Thyroid gland (tissue), 4 donors: ENCODE measurements at regions not wholly inside any gene's neighbourhood (a gene's known extent, or its start where the extent isn't known, plus 50 kb on each side); places are given as distances from the start of the nearest gene placed in this dataset.

ENCODE experiments used
- DNase-seq, 2 donors: peaks; one replicate each; pipeline ENCODE4 v3.0.0-alpha.2; 2019
- H3K27ac ChIP-seq, 3 donors: fragments of 200-600 bp; sonication (generic); 1 replicate in 2 of 3; 2 replicates in 1 of 3; pipeline ENCODE4 v1.5.1; 2016 to 2019; ENCODE audit warnings: mild to moderate bottlenecking in 1 of 3, moderate library complexity in 1 of 3
- H3K27me3 ChIP-seq: fragments of 200-600 bp; sonication (generic); one replicate; pipeline ENCODE4 v1.5.1; 2019
- H3K36me3 ChIP-seq, 2 donors: fragments of 200-600 bp; sonication (generic); one replicate each; pipeline ENCODE4 v1.5.1; 2016 to 2019
- H3K4me1 ChIP-seq, 2 donors: fragments of 200-600 bp; sonication (generic); one replicate each; pipeline ENCODE4 v1.5.1; 2017 to 2019
- H3K4me3 ChIP-seq, 3 donors: fragments of 200-600 bp; sonication (generic); replicated peaks in 1 of 3; 1 replicate in 2 of 3; 2 replicates in 1 of 3; pipeline ENCODE4 v1.5.1; 2016; ENCODE audit warnings: mild to moderate bottlenecking in 1 of 3
- H3K9me3 ChIP-seq: fragments of 200-600 bp; sonication (generic); one replicate; pipeline ENCODE4 v1.5.1; 2017
- POLR2A ChIP-seq, 2 donors: fragments of 450-650 bp; IDR thresholded peaks; one replicate each; pipeline ENCODE4 v1.6.1; 2017; ENCODE audit warnings: antibody characterized with exemption in 2 of 2, mild to moderate bottlenecking in 2 of 2, moderate library complexity in 1 of 2
- WGBS, 2 donors: methylation state at CpG; one replicate each; pipeline ENCODE4 v1.1.5; 2017; 5-methylcytosine and 5-hydroxymethylcytosine counted together
- intact Hi-C: fragments of 100-400 bp; cut with DNase I; formaldehyde crosslinking; loops from one replicate; pipeline ENCODE4 v1.15.1; 2023
- TF ChIP-seq, protein P1 (sequence below), 6 experiments: fragments of 200-600 bp in 3 of 6; fragments of 450-650 bp in 3 of 6; sonication (generic) in 3 of 6; IDR thresholded peaks; one replicate each; pipeline ENCODE4 v1.5.1; 2016 to 2019; ENCODE audit warnings: antibody characterized with exemption in 6 of 6, mild to moderate bottlenecking in 2 of 6, inconsistent platforms in 1 of 6, moderate library complexity in 1 of 6

DNA sequence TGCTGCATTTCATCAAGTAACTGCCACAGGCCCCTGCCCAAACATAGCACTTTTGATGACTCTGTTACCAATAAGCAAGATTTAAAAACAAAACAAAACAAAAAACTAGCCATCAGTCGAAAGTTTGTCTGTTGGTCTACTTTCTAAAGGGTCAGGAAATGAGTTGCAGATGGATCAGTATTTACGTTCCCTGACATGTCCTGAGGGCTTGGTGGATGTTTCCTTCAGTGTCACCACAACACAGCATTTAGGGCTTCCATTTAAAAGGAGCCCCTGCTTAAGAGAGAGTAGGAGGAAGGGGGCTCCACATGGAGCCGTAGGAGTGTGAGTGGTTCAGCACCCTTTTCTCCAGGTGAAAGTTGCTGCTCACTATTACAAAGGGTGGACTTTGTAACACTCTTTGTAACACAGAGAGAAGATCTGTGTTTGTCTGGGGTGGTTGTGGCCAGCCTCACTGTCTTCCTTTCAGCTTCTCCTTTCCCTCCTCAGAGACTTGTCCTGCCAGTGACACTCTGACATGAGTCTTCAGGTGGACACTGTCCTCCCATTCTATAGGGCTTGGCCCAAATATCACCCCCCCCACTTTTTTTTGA is 167.5 kb upstream of the PDE5A start:
- H3K9me3 ChIP-seq: no peaks in the 10 kb centered on the region
- intact Hi-C loops: no loop called here
- no peak for DNase-seq
- no peak overlapping the region for H3K27ac ChIP-seq
- WGBS, 2 donors: 72 to 74% methylated on average over 3 of the region's 3 CpGs
- no peaks in the 10 kb centered on the region for H3K27me3 ChIP-seq
- H3K36me3 ChIP-seq: no peaks in the 10 kb centered on the region
- no peaks in the 10 kb centered on the region for H3K4me1 ChIP-seq
- no peak overlapping the region for H3K4me3 ChIP-seq
- no peak for TF ChIP-seq POLR2A (IDR thresholded peaks at IDR 0.05)
- TF ChIP-seq, protein P1, sequence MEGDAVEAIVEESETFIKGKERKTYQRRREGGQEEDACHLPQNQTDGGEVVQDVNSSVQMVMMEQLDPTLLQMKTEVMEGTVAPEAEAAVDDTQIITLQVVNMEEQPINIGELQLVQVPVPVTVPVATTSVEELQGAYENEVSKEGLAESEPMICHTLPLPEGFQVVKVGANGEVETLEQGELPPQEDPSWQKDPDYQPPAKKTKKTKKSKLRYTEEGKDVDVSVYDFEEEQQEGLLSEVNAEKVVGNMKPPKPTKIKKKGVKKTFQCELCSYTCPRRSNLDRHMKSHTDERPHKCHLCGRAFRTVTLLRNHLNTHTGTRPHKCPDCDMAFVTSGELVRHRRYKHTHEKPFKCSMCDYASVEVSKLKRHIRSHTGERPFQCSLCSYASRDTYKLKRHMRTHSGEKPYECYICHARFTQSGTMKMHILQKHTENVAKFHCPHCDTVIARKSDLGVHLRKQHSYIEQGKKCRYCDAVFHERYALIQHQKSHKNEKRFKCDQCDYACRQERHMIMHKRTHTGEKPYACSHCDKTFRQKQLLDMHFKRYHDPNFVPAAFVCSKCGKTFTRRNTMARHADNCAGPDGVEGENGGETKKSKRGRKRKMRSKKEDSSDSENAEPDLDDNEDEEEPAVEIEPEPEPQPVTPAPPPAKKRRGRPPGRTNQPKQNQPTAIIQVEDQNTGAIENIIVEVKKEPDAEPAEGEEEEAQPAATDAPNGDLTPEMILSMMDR (IDR thresholded peaks at IDR 0.05): no peak

DNA sequence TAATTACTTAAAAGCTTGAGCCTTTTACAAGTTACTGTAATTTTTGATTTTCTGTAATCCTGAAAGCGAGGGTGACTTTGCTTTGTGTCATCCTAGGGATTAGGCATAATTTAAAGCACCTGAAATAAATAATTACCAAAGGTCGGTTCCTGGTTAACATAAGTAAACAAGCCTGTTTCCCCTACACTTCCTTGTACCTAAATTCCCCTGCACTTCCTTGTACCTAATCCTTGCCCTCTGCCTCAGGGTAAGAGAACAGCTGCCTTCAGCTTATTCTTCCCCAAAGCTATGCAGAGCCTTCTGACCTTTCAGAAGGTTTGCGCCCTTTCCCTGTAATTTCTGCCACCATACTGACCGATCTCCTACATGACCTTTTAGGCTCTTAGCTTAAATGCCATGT is 166.1 kb upstream of the PDE5A start:
- 68 to 74% methylated on average over 4 of the region's 4 CpGs for WGBS, 2 donors
- TF ChIP-seq, protein P1 (IDR thresholded peaks at IDR 0.05): no peak
- H3K9me3 ChIP-seq: no peaks in the 10 kb centered on the region
- DNase-seq: no peak
- no peaks in the 10 kb centered on the region for H3K27me3 ChIP-seq
- no peak overlapping the region for H3K27ac ChIP-seq
- intact Hi-C loops: no loop called here
- H3K4me3 ChIP-seq: no peak overlapping the region
- H3K36me3 ChIP-seq: no peaks in the 10 kb centered on the region
- no peaks in the 10 kb centered on the region for H3K4me1 ChIP-seq

DNA sequence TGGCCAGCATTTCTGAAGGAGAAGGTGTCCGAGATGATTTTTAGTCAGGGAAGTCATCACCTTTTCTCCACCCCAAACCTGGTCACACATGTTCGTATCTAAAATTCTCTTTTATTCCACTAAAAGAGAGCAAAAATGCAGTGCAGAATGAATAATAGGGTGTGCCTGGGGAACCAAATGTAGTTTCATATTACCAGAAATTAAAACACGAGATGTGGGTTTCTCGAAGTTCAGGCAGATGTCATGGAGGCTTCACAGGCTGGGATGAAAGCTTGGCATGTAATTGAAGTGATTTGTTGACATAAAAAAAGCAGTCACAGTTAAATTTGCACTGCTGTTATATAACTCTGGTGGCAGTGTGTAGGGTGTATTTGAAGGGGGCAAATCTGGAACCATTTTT is 165.5 kb upstream of the PDE5A start:
- Histone ChIP-seq H3K4me3 (no peak overlapping the region), H3K27ac (no peak overlapping the region), H3K4me1 (no peaks in the 10 kb centered on the region), H3K9me3 (no peaks in the 10 kb centered on the region), H3K27me3 (no peaks in the 10 kb centered on the region), H3K36me3 (no peaks in the 10 kb centered on the region)
- intact Hi-C loops: no loop called here
- no peak for DNase-seq
- TF ChIP-seq POLR2A (IDR thresholded peaks at IDR 0.05): no peak
- WGBS, 2 donors: 78 to 85% methylated on average over 4 of the region's 4 CpGs

DNA sequence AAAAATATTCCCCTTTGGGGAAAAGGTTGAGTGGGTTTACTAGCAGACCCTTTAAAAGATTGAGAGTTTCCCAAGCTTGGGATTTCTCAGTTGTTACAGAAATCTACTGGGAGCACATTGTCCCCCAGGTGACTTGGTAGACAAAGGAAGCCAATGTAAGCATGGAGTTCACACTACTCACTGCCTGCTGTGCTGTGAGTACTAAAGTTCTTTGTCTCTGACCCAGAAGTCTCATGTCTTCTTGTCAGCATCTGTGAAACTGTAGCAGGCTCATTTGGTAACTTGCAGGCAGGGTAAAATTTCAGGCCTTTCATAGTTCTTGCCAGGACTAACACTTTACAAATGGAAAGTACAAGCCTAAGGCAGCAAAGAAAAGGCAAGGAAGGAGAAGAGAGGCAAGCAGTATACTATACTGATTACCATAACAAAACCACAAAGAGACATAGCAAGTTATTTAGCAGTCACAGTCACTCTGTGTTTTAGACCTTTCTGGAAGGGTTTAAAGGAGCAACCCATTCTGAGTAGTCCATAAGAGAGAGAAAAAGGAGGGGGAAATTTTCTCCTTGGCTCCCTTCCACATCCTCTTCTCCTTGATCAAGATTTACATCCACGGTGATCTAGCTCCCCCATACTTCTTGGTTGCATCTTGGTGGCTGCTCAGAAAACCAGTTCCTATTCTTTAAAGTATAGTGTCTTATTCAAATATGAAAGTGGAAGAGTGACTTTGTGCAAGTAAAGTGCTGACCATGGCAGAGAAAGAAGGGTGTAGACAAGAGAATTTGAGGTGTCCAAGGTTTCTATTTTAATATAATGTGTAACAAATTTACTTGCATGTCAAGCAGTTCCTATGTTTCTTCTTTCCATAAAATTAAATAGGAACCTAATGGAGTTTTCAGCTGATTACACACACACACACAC is 160.0 kb upstream of the PDE5A start:
- TF ChIP-seq POLR2A (IDR thresholded peaks at IDR 0.05): no peak
- TF ChIP-seq, protein P1 (IDR thresholded peaks at IDR 0.05): no peak
- Histone ChIP-seq H3K27ac (no peak overlapping the region), H3K9me3 (no peaks in the 10 kb centered on the region), H3K4me1 (no peaks in the 10 kb centered on the region), H3K36me3 (no peaks in the 10 kb centered on the region), H3K4me3 (no peak overlapping the region), H3K27me3 (no peaks in the 10 kb centered on the region)
- DNase-seq: no peak
- intact Hi-C loops: no loop called here
- WGBS, 2 donors: 31 to 34% methylated on average over 1 of the region's 1 CpG

DNA sequence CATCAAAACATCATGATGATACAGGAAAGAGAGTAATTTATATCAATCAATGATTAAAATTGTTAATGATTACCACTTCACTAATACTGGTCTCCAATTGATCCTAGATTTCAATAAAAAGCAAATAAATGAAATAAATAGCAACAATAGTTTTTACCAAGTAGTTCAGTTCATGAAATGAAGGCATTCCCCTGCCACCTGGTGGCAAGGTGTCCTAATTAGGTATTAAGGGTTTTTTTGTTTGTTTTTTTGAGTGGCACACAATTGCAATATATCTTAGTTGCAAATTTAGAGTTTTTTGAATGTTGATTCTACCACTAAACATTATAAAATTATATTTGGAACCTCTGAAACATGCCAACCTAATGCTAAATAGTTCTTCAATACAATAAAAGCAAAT is 157.4 kb upstream of the PDE5A start:
- DNase-seq: peak; percentile 5 to 11
- TF ChIP-seq POLR2A (IDR thresholded peaks at IDR 0.05): no peak
- TF ChIP-seq, protein P1 (IDR thresholded peaks at IDR 0.05): peak in 3 of 6 experiments; percentile 22 to 28 (median 24)
- Histone ChIP-seq H3K36me3 (no peaks in the 10 kb centered on the region), H3K9me3 (no peaks in the 10 kb centered on the region), H3K27ac (no peak overlapping the region), H3K4me1 (no peaks in the 10 kb centered on the region), H3K4me3 (no peak overlapping the region), H3K27me3 (no peaks in the 10 kb centered on the region)
- intact Hi-C loops: no loop called here
